Thyroid gland (tissue), 4 donors: ENCODE measurements at regions not wholly inside any gene's neighbourhood (a gene's known extent, or its start where the extent isn't known, plus 50 kb on each side); places are given as distances from the start of the nearest gene placed in this dataset.

Source experiments
- CTCF ChIP-seq, 6 experiments: fragments of 200-600 bp in 3 of 6; fragments of 450-650 bp in 3 of 6; sonication (generic) in 3 of 6; IDR thresholded peaks; one replicate each; pipeline ENCODE4 v1.5.1; 2016 to 2019; ENCODE audit warnings: antibody characterized with exemption in 6 of 6, mild to moderate bottlenecking in 2 of 6, inconsistent platforms in 1 of 6, moderate library complexity in 1 of 6
- POLR2A ChIP-seq, 2 donors: fragments of 450-650 bp; IDR thresholded peaks; one replicate each; pipeline ENCODE4 v1.6.1; 2017; ENCODE audit warnings: antibody characterized with exemption in 2 of 2, mild to moderate bottlenecking in 2 of 2, moderate library complexity in 1 of 2

- no peak for TF ChIP-seq CTCF (IDR thresholded peaks at IDR 0.05)
- TF ChIP-seq POLR2A (IDR thresholded peaks at IDR 0.05) = no peak
These were observed 506.3 kb downstream of the SHQ1 start for GRCh38 chr3:72341920-72342319.
